ENCODE measurements at regions not wholly inside any gene's neighbourhood (a gene's known extent, or its start where the extent isn't known, plus 50 kb on each side); places are given as distances from the start of the nearest gene placed in this dataset.
"Not testable (repeated sequence)": the region's sequence is repeated elsewhere in the genome, so short reads cannot be mapped to it uniquely, and the experiment has no call there.

DNA sequence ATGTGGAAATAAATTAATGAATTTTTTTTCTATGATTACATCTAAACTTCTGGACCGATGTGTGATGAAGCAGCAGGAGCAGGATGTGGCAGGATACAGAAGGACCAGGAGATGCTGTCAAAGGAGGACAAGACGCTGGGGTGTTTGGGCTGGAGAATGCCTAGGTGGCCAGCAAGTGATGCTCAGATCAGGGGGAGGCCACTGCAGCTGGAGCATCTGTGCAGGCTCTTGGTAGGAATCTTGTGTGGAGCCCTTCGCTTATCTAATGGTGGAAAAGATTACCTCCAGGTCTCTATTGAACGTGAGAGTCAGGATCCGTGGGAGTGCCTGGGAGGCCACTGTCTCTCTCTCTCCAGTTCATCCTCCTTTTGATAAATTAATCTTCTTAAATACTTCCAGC is 79.8 kb downstream of the MRPL36 start:
- no peak for DNase-seq (ENCODE audit: low read depth)
- TF ChIP-seq CTCF (IDR thresholded peaks at IDR 0.05; ENCODE audit: insufficient read depth, low read depth, low read length, missing control alignments), result no peak
- no peak overlapping the region for H3K4me3 ChIP-seq (ENCODE audit: low read length)

- H3K4me3 ChIP-seq (ENCODE audit: low read length), result no peak overlapping the region
- no peak for DNase-seq (ENCODE audit: low read depth)
- TF ChIP-seq CTCF (IDR thresholded peaks at IDR 0.05; ENCODE audit: insufficient read depth, low read depth, low read length, missing control alignments), result no peak
Observed at GRCh38 chr5:1718669-1719068, 81.0 kb downstream of the MRPL36 start.

- not testable (repeated sequence) for H3K4me3 ChIP-seq (ENCODE audit: low read length); DNase-seq (ENCODE audit: low read depth)
Observed at GRCh38 chr5:1710091-1710490, 89.5 kb downstream of the MRPL36 start.

DNA sequence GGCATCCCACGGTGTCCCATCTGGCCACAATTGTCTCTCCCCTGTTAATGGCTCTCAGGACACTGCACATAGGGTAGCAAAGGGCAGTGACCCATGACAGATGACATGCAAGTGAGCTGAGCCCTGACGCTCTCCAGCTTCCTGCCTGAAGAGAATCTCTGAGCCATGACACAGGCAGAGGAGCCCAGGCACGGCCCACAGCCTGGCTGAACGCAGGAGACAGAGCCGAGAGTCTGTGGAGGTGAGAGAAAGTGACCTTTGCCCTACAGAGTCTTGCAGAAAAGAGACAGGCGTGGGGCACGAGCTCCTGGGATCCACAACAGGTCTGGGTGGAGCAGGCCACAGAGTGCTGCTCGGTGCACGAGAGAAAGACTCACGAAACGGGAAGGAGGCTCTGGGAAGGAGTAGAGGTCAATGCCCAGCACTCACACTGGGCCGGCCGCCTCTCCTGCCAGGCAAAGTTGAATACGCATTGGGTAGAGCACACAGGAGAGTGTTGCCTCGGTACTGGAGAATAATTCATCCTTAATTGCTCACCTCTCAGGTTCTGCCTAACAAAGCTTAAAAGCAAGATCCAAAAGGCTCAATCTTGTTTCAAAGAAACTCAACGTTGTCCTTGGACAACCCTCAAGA is 90.3 kb downstream of the MRPL36 start:
- DNase-seq (ENCODE audit: low read depth), result no peak
- TF ChIP-seq CTCF (IDR thresholded peaks at IDR 0.05; ENCODE audit: insufficient read depth, low read depth, low read length, missing control alignments), result no peak
- H3K4me3 ChIP-seq (ENCODE audit: low read length), result no peak overlapping the region

DNA sequence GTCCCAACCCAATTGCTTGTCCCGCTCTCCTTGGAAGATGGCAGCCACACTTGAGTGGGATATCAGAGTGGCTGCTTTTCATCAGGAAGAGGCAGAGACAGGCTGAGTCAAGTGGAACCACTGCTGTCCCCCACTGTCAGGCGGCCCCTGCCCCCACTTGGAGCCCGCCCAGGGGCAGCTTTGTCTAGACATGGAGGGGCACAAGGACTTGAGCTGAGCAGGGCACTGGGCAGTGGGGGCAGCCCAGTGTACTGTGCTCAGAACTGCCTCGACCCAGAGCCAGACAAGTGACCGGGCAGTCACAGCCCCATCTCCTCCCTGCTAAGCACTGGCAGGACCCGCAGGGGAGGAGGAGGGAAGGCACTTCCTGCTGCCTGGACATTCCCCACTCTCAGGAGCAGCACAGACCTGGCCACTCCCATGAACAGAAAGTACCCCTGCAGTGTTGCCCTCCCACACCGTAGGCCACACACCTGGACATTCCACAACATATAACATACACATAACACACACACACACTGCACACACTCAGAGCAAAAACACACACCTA is 91.0 kb downstream of the MRPL36 start:
- no peak for TF ChIP-seq CTCF (IDR thresholded peaks at IDR 0.05; ENCODE audit: insufficient read depth, low read depth, low read length, missing control alignments)
- H3K4me3 ChIP-seq (ENCODE audit: low read length), result no peak overlapping the region
- no peak for DNase-seq (ENCODE audit: low read depth)

DNA sequence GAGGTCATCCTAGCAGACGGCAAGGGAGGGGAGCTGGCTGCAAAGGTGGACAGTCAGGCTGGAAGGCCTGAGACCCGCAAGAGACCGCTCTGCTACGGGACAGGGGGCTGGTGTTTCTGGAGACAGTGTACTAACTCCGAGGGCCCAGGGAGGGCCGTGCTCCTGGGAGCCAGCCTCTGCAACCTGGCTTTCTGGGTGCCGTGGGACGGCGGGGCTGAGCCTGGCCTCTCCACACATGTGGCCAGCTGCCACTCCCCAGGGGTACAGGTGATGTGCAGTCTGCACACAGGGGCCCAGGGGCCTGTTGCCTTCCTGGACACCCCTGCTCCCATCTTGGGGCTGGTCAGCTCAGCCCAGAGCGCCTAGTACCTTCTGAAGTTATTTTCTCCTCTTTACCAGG is 92.2 kb downstream of the MRPL36 start:
- no peak overlapping the region for H3K4me3 ChIP-seq (ENCODE audit: low read length)
- no peak for DNase-seq (ENCODE audit: low read depth)
- TF ChIP-seq CTCF (IDR thresholded peaks at IDR 0.05; ENCODE audit: insufficient read depth, low read depth, low read length, missing control alignments), result no peak

DNA sequence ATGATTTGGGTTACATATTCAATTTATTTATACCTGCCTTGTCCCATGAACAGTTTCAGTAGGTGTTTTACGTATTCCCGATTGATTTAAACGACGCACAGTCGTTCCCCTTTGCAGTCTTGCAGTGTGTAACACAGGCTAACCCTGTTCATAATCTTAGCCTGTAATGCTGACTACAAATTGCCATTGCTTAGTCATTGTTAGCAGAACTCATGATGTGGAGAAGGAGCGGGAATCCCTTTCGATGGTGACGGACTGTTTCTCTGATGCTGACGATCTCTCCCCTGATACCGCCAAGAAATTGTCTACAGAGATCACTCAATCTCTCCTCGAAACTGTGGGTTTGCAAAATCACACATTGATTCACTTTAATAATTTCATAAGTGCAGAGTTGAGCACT is 93.2 kb downstream of the MRPL36 start:
- TF ChIP-seq CTCF (IDR thresholded peaks at IDR 0.05; ENCODE audit: insufficient read depth, low read depth, low read length, missing control alignments), result no peak
- no peak for DNase-seq (ENCODE audit: low read depth)
- H3K4me3 ChIP-seq (ENCODE audit: low read length), result no peak overlapping the region
